ENCODE measurements at regions not wholly inside any gene's neighbourhood (a gene's known extent, or its start where the extent isn't known, plus 50 kb on each side); places are given as distances from the start of the nearest gene placed in this dataset.
"Not testable (repeated sequence)": the region's sequence is repeated elsewhere in the genome, so short reads cannot be mapped to it uniquely, and the experiment has no call there.

- no peaks in the 10 kb centered on the region for H3K36me3 ChIP-seq (ENCODE audit: control insufficient read depth, insufficient read depth, low read length)
- H3K4me3 ChIP-seq (replicated peaks; ENCODE audit: low read depth, low read length), result no peak overlapping the region
- DNase-seq (ENCODE audit: extremely low read depth, insufficient read length), result no peak
- TF ChIP-seq CTCF (IDR thresholded peaks at IDR 0.05; ENCODE audit: insufficient read depth, low read length, poor library complexity, severe bottlenecking), result no peak
- H3K27me3 ChIP-seq (replicated peaks; ENCODE audit: control insufficient read depth, insufficient read depth, low read length), result no peaks in the 10 kb centered on the region
These were observed 473.9 kb upstream of the HS3ST5 start for GRCh38 chr6:114816678-114817077.

DNA sequence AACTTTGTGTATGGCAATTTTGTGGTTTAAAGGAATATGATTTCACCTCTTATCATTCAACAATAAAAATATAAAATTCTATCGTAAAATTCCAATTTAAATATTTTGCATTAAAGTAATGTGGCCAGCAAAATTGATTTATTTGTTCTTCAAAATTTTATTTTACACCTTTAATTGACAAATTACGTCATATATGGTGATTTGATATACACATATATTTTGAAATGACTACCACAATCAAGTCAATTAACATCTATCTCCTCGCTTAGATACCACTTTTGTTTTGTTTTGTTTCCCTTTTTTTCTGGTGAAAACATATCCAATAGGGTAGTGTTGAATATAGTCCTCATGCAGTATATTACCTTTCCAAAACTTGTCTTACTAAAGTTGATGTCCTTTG is 467.6 kb upstream of the HS3ST5 start:
- Histone ChIP-seq H3K4me3 (replicated peaks; ENCODE audit: low read depth, low read length) (no peak overlapping the region), H3K36me3 (ENCODE audit: control insufficient read depth, insufficient read depth, low read length) (no peaks in the 10 kb centered on the region), H3K27me3 (replicated peaks; ENCODE audit: control insufficient read depth, insufficient read depth, low read length) (no peaks in the 10 kb centered on the region)
- TF ChIP-seq CTCF (IDR thresholded peaks at IDR 0.05; ENCODE audit: insufficient read depth, low read length, poor library complexity, severe bottlenecking), result no peak
- no peak for DNase-seq (ENCODE audit: extremely low read depth, insufficient read length)

GRCh38 chr6:114805426-114805825 is 462.6 kb upstream of the HS3ST5 start:
- not testable (repeated sequence) for H3K27me3 ChIP-seq (replicated peaks; ENCODE audit: control insufficient read depth, insufficient read depth, low read length); H3K4me3 ChIP-seq (replicated peaks; ENCODE audit: low read depth, low read length); DNase-seq (ENCODE audit: extremely low read depth, insufficient read length); H3K36me3 ChIP-seq (ENCODE audit: control insufficient read depth, insufficient read depth, low read length)

- TF ChIP-seq CTCF (IDR thresholded peaks at IDR 0.05; ENCODE audit: insufficient read depth, low read length, poor library complexity, severe bottlenecking), result no peak
- H3K36me3 ChIP-seq (ENCODE audit: control insufficient read depth, insufficient read depth, low read length), result no peaks in the 10 kb centered on the region
- no peak for DNase-seq (ENCODE audit: extremely low read depth, insufficient read length)
These were observed 453.8 kb upstream of the HS3ST5 start for GRCh38 chr6:114796576-114796975.

GRCh38 chr6:114793428-114793827 is 450.6 kb upstream of the HS3ST5 start:
- DNase-seq (ENCODE audit: extremely low read depth, insufficient read length), result no peak
- Histone ChIP-seq H3K36me3 (ENCODE audit: control insufficient read depth, insufficient read depth, low read length) (no peaks in the 10 kb centered on the region), H3K27me3 (replicated peaks; ENCODE audit: control insufficient read depth, insufficient read depth, low read length) (no peaks in the 10 kb centered on the region), H3K4me3 (replicated peaks; ENCODE audit: low read depth, low read length) (no peak overlapping the region)
- no peak for TF ChIP-seq CTCF (IDR thresholded peaks at IDR 0.05; ENCODE audit: insufficient read depth, low read length, poor library complexity, severe bottlenecking)

More at GRCh38 chr6:114796576-114796975, 453.8 kb upstream of the HS3ST5 start:
- no peak overlapping the region for H3K4me3 ChIP-seq (replicated peaks; ENCODE audit: low read depth, low read length)
- H3K27me3 ChIP-seq (replicated peaks; ENCODE audit: control insufficient read depth, insufficient read depth, low read length), result no peaks in the 10 kb centered on the region

DNA sequence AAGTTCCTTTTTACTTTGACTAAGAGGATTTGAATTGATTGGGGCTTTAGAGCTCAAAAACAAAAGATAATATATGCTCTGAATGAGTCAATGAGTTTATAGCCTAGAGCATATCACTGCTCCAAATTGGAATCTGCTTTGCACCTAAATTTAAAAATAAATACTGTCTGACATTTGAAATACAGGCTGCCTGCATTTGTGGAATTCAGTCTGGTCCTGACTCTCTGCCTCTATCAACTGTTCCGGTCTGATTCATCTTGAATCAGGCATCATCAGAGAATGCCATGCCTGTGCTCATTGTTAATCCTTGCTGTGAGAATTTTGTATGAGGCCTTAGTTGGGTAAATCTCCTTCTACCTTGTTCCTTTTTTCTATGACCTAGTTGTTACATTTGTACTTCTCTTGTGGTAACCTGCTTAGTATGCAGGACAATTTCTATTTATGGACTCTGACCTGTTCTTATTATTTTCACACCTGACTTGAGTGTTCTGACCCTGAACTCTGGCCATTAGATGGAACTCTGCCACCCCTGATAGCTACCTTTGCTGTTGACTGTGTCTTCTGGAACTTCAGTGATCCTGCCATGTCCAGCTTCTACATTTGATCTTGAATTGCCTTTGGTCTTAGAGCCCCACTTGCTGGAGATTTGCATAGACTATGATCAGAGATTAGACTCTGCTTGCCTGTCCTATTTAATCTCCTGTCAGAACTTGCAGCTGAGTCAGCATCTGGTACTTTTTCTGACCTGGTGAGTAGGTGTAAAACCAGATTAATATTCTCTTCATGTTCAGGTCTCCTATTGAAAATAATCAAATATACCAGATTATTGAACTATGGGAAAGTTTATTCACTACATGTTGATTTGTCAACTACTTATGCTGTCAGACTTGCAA is 442.7 kb upstream of the HS3ST5 start:
- no peaks in the 10 kb centered on the region for H3K36me3 ChIP-seq (ENCODE audit: control insufficient read depth, insufficient read depth, low read length)
- no peak overlapping the region for H3K4me3 ChIP-seq (replicated peaks; ENCODE audit: low read depth, low read length)
- TF ChIP-seq CTCF (IDR thresholded peaks at IDR 0.05; ENCODE audit: insufficient read depth, low read length, poor library complexity, severe bottlenecking), result no peak
- DNase-seq (ENCODE audit: extremely low read depth, insufficient read length), result no peak
- H3K27me3 ChIP-seq (replicated peaks; ENCODE audit: control insufficient read depth, insufficient read depth, low read length), result no peaks in the 10 kb centered on the region
